ENCODE measurements at regions not wholly inside any gene's neighbourhood (a gene's known extent, or its start where the extent isn't known, plus 50 kb on each side); places are given as distances from the start of the nearest gene placed in this dataset.

GRCh38 chr1:29602203-29602602 is 365.9 kb downstream of the PTPRU start:
- H2AFZ ChIP-seq (ENCODE audit: low read length): no peak overlapping the region
- H3K9me3 ChIP-seq (ENCODE audit: low read length): peaks cover 12% of the 10 kb centered on the region
- in situ Hi-C loops (cut with HindIII; ENCODE audit: extremely low pct_ligation_motif_present, low pct_unique_long_range_greater_than_20kb) (no loop called here), intact Hi-C loops (cut with micrococcal nuclease; ENCODE audit: unreplicated experiment) (no loop called here)
- CTCF ChIA-PET (ENCODE audit: low intra/inter-chr PET ratio, low total read pairs): no interaction called here
- WGBS (ENCODE audit: low lambda C conversion rate): 29% methylated on average over 2 of the region's 3 CpGs
- DNase-seq (ENCODE audit: low spot score): no peak
- H3K9ac ChIP-seq (ENCODE audit: insufficient read depth, low read depth, low read length): no peak overlapping the region
- FAIRE-seq: no peak
- no peaks in the 10 kb centered on the region; a peak in 2 of 5 replicates for H3K27me3 ChIP-seq (ENCODE audit: control insufficient read depth in 1 of 2, insufficient read depth in 2 of 2, low read length in 2 of 2)
- ATAC-seq: no peak
- POLR2A ChIA-PET: no interaction called here
- H3K79me2 ChIP-seq (ENCODE audit: insufficient read depth, low read length): no peaks in the 10 kb centered on the region
- H3K4me1 ChIP-seq (ENCODE audit: insufficient read depth, low read length): no peaks in the 10 kb centered on the region
- H3K27ac ChIP-seq (ENCODE audit: extremely low read length, insufficient read depth, low read length): no peak overlapping the region
- H3K4me3 ChIP-seq (replicated peaks in 1 of 3; ENCODE audit: insufficient read depth in 1 of 3, low read depth in 2 of 3, low read length in 3 of 3): no peak overlapping the region
- no peaks in the 10 kb centered on the region for H4K20me1 ChIP-seq (ENCODE audit: insufficient read depth, low read length)
- BruUV-seq (replicated peaks): no TSS peak
- no peak for TF ChIP-seq LRRFIP1 (CRISPR knock-in tag; conservative IDR thresholded peaks at IDR 0.05)
- no peak for TF ChIP-seq FOSL2 (CRISPR knock-in tag; IDR thresholded peaks at IDR 0.05)
- no peak for TF ChIP-seq ZBTB1 (CRISPR knock-in tag; IDR thresholded peaks at IDR 0.05; ENCODE audit: borderline replicate concordance)
- no peak for TF ChIP-seq ZNF513 (CRISPR knock-in tag; conservative IDR thresholded peaks at IDR 0.05)
- TF ChIP-seq SNAPC2 (CRISPR knock-in tag; IDR thresholded peaks at IDR 0.05): no peak
- no peak for TF ChIP-seq ZBTB42 (CRISPR knock-in tag; IDR thresholded peaks at IDR 0.05)
- no peak for TF ChIP-seq ZBTB34 (CRISPR knock-in tag; IDR thresholded peaks at IDR 0.05)
- TF ChIP-seq SPEN (CRISPR knock-in tag; IDR thresholded peaks at IDR 0.05; ENCODE audit: low read depth): no peak
- no peak for TF ChIP-seq FIP1L1 (IDR thresholded peaks at IDR 0.05; ENCODE audit: borderline replicate concordance, insufficient read depth, low read depth, low read length)
- no peak for TF ChIP-seq ATF2 (CRISPR knock-in tag; IDR thresholded peaks at IDR 0.05)
- H3K4me2 ChIP-seq (ENCODE audit: low read depth, low read length): no peak overlapping the region
- H3K36me3 ChIP-seq (replicated peaks in 1 of 2; ENCODE audit: control insufficient read depth in 1 of 2, insufficient read depth in 2 of 2, low read length in 2 of 2): no peaks in the 10 kb centered on the region
